Cardiac muscle cell (in vitro differentiated cells and primary cell): ENCODE measurements at regions not wholly inside any gene's neighbourhood (a gene's known extent, or its start where the extent isn't known, plus 50 kb on each side); places are given as distances from the start of the nearest gene placed in this dataset.

ENCODE experiments used
- DNase-seq, 2 donors: peaks; one replicate each; pipeline versions ENCODE4 v3.0.0 to v3.0.0-alpha.2; 2010 to 2017; ENCODE audit warnings: low read depth in 1 of 2, low spot score in 1 of 2
- H3K27ac ChIP-seq: fragments of 200-600 bp; sonication (generic); 2 replicates; pipeline ENCODE4 v1.5.1; 2016
- H3K27me3 ChIP-seq: fragments of 200-600 bp; sonication (generic); 2 replicates; pipeline ENCODE4 v1.6.0; 2016; ENCODE audit warnings: control low read depth
- H3K36me3 ChIP-seq: fragments of 200-600 bp; sonication (generic); 2 replicates; pipeline ENCODE4 v1.5.1; 2016; ENCODE audit warnings: control low read depth
- H3K4me1 ChIP-seq: fragments of 200-600 bp; sonication (generic); 2 replicates; pipeline ENCODE4 v1.8.1; 2017; ENCODE audit warnings: low read depth, mild to moderate bottlenecking, mixed run types
- H3K4me3 ChIP-seq: fragments of 200-600 bp; sonication (generic); 2 replicates; pipeline ENCODE4 v1.5.1; 2016; ENCODE audit warnings: mild to moderate bottlenecking
- H3K9me3 ChIP-seq: fragments of 200-600 bp; sonication (generic); 2 replicates; pipeline ENCODE4 v1.5.1; 2017; ENCODE audit warnings: low read depth, mild to moderate bottlenecking, control low read depth
- CTCF ChIP-seq: IDR thresholded peaks from 2 replicates; pipeline ENCODE4 v1.5.1; 2012; ENCODE audit warnings: low read depth, mild to moderate bottlenecking, low read length

- no peak for DNase-seq
- Histone ChIP-seq H3K36me3 (no peaks in the 10 kb centered on the region), H3K9me3 (no peaks in the 10 kb centered on the region), H3K4me1 (peaks cover 13% of the 10 kb centered on the region), H3K27ac (no peak overlapping the region), H3K4me3 (no peak overlapping the region), H3K27me3 (no peaks in the 10 kb centered on the region)
- no peak for TF ChIP-seq CTCF
Measured at GRCh38 chr3:132229641-132230040, 87.6 kb upstream of the ACP3 start.

GRCh38 chr3:132230156-132231000 lies 86.8 kb upstream of the ACP3 start:
- no peaks in the 10 kb centered on the region for H3K36me3 ChIP-seq

DNA sequence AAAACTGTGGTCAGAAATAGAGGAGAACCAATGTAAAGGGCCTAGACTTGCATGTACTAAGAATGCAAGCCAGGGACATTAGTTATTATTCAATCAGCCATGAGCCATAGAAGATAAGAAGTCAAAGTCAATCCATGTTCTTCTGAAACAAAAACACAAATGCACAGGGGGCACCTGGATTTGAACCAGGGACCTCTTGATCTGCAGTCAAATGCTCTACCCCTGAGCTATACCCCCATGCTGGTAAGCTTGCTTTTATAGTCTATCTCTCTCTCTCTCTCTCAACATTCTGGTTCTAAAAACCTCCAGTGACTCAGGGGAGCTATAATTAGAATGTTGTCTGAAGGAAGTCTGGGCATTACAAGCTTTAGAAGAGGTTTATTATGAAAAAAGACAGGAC lies 85.6 kb upstream of the ACP3 start:
- Histone ChIP-seq H3K36me3 (no peaks in the 10 kb centered on the region), H3K27me3 (no peaks in the 10 kb centered on the region), H3K9me3 (no peaks in the 10 kb centered on the region), H3K4me1 (peaks cover 13% of the 10 kb centered on the region), H3K27ac (peak overlapping the region; percentile 82), H3K4me3 (peak overlapping the region; percentile 9)
- no peak for TF ChIP-seq CTCF
- DNase-seq, result peak; percentile 64 to 69

More at GRCh38 chr3:132230156-132231000, 86.8 kb upstream of the ACP3 start:
- Histone ChIP-seq H3K9me3 (no peaks in the 10 kb centered on the region), H3K27me3 (no peaks in the 10 kb centered on the region), H3K4me1 (peaks cover 13% of the 10 kb centered on the region), H3K4me3 (no peak overlapping the region), H3K27ac (no peak overlapping the region)
- TF ChIP-seq CTCF, result no peak
- DNase-seq, result no peak

DNA sequence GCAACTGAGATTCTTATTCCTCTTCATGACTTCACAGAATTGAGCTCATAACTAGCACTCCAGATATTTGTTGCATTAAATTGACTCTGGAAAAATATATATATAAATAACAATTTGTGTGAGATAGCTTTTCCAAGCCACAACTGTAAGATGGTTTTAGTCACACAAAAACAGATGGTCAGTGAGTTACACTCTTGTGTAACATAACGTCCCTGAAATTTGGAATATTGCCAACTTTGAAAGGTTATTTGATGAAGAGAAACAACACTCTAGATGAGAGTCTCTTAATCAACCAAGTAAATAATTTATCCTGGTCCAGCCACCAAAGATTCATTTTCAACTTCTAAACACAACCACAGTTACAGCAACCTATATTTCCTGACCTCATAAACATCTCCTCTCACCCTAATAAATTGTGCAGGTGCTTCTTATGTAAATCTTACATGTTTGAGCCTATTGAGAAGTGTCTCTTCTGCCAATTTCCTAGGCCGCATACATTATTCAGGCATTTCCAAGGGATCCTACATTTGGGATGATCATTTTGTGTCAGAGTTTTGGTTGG lies 84.9 kb upstream of the ACP3 start:
- TF ChIP-seq CTCF, result no peak
- H3K27ac ChIP-seq, result peak overlapping the region; percentile 82
- DNase-seq, result peak in 1 of 2 donors; percentile 19

DNA sequence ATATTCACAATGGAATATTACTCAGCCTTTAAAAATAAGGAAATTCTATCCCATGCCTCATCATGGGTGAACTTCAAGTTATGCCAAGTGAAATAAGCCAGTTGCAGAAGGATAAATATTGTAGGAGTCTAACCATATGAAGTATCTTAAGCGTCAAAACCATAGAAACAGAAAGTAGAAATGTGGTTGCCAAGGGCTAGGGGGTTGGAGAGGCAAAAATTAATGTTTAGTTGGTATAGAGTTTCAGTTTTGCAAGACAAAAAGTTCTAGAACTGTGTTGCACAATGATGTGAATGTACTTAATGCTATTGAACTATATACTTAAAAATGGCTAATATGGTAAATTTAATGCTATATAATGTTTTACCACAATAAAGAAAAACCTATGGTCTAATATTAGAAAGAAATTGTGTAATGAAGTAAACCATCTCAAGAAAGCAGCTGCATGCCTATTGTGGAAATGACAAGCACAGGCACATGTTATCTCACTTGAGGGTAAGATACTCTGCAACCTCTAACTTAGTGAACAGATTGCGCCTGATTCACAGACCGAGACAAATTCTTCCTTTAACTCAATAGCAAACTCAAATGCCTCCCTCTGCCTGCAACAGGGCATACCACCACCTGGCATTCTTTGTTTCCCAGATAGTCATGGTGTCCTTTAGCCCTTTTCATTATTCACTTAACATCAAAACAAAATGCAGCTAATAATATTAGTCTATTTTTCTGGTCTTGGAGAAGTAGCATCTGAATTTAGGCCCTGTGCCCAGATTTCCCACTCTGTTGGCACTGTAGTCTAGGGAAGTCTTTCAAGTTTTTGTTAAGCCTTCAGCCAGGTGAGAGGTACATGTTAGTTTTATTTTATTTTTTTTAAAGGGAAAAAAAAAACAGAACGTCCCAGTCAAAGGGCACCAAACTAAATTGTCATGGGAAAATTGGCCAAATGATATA lies 80.2 kb upstream of the ACP3 start:
- TF ChIP-seq CTCF, result no peak
- DNase-seq, result no peak

More for the DNA sequence above, 84.9 kb upstream of the ACP3 start:
- Histone ChIP-seq H3K27me3 (no peaks in the 10 kb centered on the region), H3K4me3 (peak overlapping the region; percentile 9), H3K4me1 (peaks cover 13% of the 10 kb centered on the region), H3K9me3 (no peaks in the 10 kb centered on the region), H3K36me3 (no peaks in the 10 kb centered on the region)

More for the DNA sequence above, 80.2 kb upstream of the ACP3 start:
- no peaks in the 10 kb centered on the region for H3K36me3 ChIP-seq
- peaks cover 10% of the 10 kb centered on the region for H3K4me1 ChIP-seq
- no peaks in the 10 kb centered on the region for H3K9me3 ChIP-seq
- no peak overlapping the region for H3K4me3 ChIP-seq
- no peaks in the 10 kb centered on the region for H3K27me3 ChIP-seq
- no peak overlapping the region for H3K27ac ChIP-seq
